COLO668 (cell line): ENCODE measurements at regions not wholly inside any gene's neighbourhood (a gene's known extent, or its start where the extent isn't known, plus 50 kb on each side); places are given as distances from the start of the nearest gene placed in this dataset.
"Not testable (repeated sequence)": the region's sequence is repeated elsewhere in the genome, so short reads cannot be mapped to it uniquely, and the experiment has no call there.

Experiments
- DNase-seq: peaks from one replicate; lab custom pipeline; 2025; ENCODE audit not compliant: unreplicated experiment; lab: John Stamatoyannopoulos, UW

DNA sequence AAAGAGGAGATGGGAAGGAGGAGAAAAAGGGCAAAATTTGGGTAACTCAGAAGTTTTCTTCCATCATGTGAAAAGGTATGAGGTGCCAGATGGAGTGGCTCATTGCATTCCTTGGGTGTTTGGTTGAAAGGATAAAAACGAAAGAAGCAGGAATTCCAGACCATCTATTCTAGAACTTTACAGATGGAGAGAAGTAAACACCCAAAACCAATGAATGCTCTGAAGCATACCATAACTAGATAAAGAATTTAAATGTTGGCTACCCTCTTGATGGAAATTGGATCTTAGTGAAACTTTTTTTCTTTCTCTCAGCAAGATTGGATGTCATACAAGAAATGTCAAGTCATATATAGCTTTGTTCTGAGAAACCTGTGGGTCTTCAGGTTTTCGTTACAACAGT, 175.6 kb upstream of the FAR2 start:
- no peak for DNase-seq

GRCh38 chr12:28974166-28974565, 174.9 kb upstream of the FAR2 start:
- DNase-seq, result no peak

DNA sequence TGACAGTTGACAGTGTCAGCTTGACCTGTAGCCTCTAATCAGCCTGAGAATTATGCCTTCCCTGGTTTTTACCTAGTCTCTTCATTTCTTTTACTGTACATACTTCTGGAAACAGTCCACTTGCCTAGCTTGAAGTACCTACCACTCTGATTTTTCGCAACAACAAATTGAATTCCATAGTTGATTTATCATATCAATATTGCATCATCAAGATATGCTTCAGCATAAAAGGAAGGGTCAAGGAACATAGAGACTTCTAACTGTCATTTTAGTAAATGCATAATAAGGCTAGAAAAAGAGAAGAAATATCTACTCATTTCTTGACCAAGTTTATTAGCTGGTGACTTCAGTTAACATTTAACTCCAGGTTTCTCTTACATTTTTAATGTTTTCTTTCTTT, 174.2 kb upstream of the FAR2 start:
- DNase-seq, result no peak

- no peak for DNase-seq
These were observed 173.3 kb upstream of the FAR2 start for GRCh38 chr12:28975564-28976340.

DNA sequence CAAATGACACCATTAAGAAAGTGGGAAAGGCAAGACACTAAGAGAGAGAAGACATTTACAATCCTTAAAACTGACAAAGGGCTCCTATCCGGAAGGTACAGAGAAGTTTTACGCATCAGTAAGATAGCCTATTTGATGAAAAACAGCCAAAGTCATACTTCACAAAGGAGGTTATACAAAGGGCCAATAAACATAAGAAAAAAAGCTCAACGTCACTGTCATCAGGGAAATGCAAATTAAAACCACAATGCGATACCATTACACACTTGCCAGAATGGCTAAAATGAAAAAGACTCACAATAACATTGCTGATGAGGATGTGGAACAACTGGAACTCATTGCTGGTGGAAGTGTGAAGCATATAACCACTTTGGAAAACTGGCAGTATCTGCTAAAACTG, 168.6 kb upstream of the FAR2 start:
- DNase-seq, result no peak

DNA sequence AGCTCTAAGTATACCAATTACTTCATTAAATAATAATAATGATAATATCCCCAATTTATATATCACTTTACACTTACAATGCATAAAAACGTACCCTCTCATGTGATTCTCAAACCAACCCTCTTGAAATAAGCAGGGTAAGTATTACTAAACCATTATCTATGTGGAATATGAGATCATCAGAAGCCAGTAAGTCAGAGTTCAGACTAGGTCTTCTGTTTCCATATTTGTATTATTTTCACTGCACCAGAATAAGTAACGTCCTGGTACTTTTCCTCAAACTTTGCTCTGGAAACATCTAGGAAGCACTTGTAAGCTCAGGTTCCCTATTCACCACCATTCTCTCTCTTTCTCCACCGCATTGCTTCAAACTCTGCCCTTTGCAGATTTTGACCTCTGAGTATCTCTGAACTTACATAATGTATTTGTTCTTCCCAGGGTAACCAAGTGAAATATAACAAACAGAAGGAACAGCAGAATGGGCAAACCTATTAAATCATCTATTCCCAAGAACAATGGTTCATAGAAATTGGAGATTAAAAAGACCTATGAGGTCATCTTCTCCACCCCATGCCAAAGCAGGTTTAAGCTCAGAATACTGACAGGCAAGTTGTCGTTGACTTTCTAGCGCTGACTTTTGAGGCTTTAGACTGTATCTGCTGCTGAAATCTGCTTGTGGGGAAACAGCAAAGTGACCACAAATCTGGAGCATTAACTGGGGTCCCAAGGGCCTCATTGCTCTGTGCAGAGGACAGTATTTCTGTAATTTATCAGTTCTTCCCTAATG, 161.3 kb upstream of the FAR2 start:
- DNase-seq, result no peak

DNA sequence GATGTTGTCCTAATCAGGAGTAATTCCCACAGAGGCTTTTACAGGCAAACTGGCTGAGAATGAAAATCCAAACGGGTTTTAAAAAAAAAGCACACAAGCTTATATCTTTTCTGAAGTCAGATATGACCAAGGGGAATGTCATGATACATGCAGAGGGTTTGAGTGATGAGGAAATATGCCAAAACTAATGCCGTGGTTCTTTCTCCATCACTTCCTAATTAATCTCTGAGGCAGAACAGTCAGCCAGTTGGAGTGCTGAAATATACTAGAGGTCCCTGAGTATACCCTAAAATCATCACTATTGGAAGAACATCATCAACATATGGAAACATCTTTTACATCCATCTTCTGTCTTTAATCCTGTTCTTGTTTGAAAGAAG, 160.8 kb upstream of the FAR2 start:
- DNase-seq, result no peak

DNA sequence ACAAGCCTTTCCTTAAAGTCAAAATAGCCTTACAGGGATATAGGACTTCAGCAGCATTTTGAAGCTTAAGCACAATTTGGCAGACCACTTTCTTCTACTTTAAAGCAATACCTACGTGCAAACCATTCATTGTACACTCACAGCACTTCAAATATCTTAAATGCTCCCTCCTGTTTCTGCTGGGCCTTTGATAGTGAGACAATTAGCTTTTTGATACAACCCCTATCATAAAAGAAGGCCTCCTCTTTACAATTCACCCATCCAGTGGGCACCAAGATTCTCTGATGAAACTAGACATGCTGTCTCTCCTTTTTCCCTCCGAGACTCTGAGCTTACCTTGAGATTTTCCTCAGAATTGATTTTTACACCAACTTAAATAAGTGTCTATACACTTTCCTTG, 157.5 kb upstream of the FAR2 start:
- DNase-seq, result no peak

DNA sequence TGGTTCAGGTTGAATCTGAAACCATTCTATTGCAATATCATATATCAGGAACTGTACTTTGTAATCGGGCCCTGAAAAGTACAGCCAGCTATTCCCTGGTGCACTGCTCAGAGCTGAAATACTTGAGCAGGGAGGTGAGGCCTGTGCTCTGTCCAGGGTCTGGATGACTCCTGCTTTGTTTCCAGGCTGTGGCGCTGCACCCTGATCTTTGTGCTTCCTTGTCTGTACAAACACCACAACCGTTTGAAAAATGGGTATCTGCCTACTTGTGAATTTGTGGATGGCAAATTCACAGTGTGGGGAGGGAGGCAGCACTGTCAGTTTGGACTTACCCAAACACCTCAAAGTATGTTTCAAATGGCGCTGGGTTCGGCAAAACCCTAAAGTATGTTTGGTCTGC, 155.4 kb upstream of the FAR2 start:
- DNase-seq, result no peak

DNA sequence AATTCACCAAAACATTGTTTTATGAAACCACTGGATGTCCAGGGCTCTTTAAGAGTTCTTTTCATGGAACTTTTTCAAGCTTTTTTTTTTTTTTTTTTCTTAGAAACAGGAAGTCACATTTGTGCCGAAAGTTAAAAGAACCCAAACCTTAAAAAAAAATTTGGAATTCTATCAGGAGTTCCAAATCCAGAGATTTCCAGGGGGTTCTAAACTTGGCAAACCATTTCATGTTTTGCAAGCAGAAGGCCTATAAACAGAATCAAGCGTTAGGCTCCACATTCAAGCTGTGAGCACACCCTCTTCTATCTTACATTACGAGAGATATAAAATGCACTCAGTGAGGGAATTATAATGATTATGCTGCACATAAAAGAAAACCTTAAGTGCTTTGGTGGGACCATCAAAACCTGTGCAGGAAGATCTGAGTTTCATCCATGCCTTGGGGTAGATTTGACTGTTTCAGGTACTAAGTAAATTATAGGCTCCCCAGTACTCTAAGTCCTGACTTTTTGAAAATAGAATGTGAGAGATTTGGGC, 154.8 kb upstream of the FAR2 start:
- DNase-seq, result no peak

DNA sequence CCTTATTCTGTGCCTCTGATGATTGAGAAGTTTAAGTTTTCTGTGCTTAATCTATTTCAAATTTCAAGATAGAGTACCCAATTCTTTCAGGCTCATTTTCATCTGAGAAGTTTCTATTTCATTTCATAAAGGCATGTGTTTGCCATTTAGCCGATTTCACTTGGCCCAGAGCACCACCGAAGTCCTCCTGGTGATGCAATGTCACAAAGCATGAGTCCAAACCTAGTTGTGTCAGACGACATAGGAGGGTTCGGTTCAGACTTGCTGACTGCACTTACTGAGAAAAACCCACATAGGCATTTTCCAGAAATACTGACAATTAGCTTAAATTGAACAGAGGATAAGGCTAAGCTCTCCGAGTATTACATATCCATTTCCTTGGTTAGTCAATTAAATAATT, 152.4 kb upstream of the FAR2 start:
- DNase-seq, result no peak

DNA sequence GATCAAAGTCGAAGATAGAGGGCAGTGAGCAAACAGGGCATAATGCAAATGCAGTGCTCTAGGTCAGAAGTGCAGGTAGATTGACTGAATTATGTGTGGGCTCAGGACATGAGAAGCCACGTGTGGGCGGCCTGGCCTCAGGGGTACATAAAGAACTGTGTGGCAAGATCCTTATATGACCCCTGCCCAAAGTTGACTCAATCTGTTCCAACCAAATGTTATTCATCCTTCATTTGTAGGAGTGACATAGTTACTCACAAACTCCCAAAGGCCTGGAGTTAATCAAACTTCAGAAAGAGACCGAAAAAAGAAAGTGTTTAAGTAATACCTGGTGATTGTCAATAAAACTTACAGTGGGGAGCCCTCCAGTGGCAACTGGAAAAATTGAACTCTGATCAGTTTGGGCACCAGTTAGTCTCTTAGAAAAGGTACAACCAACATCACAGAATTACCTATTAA, 150.4 kb upstream of the FAR2 start:
- DNase-seq, result no peak

- no peak for DNase-seq
These were observed 144.8 kb upstream of the FAR2 start for GRCh38 chr12:29004066-29004935.

GRCh38 chr12:29004936-29005304, 144.2 kb upstream of the FAR2 start:
- no peak for DNase-seq

- DNase-seq, result no peak
These were observed 140.3 kb upstream of the FAR2 start for GRCh38 chr12:29008786-29009185.

- DNase-seq, result no peak
These were observed 136.4 kb upstream of the FAR2 start for GRCh38 chr12:29012673-29013072.

- not testable (repeated sequence) for DNase-seq
These were observed 131.5 kb upstream of the FAR2 start for GRCh38 chr12:29017532-29017931.

- DNase-seq, result no peak
These were observed 125.5 kb upstream of the FAR2 start for GRCh38 chr12:29023436-29024076.

DNA sequence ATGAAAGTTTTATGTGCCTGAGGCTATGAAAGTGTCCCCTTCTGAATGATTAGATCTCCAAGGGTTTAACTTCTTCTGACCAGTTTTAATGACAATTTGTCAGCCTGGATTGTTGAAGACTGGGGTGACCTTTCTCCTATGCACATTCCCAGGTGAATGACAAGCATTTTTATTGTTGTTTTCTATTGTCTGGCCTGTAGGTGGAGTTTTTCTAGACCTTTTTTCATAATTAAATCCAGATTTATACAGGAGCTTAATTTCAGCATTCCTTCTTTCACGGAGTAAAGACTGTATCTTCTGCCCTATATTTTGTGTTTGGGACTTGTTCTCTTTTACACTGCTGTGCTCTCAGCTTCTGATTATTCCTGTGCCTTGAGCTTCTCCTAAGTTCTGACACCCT, 125.0 kb upstream of the FAR2 start:
- no peak for DNase-seq

GRCh38 chr12:29025937-29026336, 123.1 kb upstream of the FAR2 start:
- DNase-seq, result no peak

DNA sequence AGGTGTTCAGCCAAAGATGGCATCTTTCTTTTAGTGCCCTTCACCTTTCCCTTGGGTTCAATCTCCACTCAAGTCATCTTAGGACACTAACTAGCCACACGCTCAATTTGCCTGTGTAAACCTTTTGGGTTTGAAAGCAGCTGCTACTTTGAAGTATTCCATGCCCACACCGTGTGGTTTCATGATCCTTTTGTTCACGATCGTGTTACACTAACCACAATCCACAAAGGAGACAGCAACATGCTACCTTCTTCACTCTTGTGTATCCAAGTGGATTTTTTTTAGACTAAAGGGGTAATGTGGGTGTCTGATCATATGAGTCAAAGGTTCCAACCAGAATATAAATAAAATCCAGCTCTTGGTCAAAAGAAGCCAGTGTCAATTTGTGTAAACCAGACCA, 122.7 kb upstream of the FAR2 start:
- DNase-seq, result peak; percentile 43
